Ecto neural progenitor cell (in vitro differentiated cells): ENCODE measurements at regions not wholly inside any gene's neighbourhood (a gene's known extent, or its start where the extent isn't known, plus 50 kb on each side); places are given as distances from the start of the nearest gene placed in this dataset.

ENCODE experiments used
- DNase-seq: peaks from one replicate; pipeline ENCODE4 v3.0.0-alpha.2; 2018; ENCODE audit warnings: low spot score

DNA sequence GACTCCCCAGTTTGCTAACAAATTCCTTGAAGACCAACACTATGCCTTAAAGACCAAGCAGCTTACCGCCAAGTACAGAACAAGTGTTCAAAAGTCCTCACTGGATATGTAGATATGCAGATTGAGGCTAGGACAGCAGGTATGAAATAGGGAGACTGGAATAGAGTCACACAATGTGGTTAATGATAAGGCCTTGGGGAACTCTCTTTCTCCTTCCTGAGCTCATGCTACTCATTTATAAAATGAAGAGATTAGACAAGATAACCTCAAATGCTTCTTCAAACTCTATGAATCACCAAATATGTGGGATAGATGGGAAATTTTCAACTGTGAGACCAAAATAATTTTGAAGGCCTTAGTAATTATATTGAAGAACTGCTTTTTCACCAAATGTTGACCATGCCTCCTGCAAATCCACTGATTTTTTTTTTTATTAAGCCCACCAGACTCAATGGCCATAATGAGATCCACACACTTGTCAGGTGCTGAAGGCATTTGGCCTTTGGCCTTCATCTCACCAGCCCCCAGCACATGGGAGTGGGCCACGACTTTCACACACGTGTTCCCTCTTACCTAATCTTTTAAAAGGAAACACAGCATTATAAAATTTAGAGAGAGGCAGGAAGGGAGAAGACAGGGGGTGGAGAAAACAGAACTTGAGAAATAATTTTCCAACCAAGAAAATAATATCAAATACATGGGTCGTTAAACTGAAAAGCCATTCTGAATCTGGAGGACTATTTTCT lies 181.5 kb downstream of the EN1 start:
- no peak for DNase-seq

DNA sequence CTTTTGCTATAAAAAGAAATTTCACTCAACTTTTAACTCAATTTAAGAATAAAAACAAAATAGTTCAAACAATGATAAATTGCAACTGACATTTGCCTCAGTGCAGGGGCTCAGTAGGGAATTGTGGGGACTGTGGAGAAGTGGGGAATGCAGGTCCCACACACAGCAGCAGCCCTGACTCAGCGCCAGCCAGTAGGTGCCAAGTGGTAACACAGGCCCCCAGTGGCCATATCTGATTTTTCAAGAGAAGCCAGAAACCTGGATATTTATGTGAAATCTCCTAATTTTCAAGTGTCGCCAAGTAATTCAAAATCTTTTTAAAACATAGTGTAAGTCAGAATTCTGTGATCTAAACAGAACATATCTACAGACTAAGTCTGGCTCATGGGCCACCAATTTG lies 186.3 kb downstream of the EN1 start:
- no peak for DNase-seq

DNA sequence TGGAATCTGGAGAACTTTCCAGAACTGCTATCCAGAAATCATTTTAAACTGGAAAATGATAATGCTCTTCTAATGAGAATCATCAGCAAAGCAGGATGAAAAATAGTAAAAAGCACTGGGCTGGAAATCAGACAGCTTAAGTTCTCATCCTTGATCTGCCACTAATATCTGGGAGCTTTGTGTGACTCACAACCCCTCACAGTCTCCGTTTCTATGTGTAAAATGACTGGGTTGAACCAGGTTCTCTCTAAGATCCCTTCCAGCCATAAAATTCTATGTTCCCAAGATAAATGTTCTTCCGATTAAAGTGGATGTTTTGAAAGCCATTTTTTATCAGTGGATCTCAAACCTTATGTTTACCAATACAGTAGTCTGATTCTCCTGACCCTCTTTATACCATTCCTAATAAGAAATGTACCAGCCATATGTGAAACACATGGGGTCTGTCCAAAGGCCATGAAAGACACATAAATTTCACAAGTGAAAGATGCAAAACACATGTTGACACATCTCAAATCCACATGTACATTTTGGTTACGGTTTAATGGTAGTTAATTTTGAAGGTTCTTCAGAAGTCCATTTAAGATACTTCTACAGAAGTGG lies 188.8 kb downstream of the EN1 start:
- DNase-seq, result no peak

DNA sequence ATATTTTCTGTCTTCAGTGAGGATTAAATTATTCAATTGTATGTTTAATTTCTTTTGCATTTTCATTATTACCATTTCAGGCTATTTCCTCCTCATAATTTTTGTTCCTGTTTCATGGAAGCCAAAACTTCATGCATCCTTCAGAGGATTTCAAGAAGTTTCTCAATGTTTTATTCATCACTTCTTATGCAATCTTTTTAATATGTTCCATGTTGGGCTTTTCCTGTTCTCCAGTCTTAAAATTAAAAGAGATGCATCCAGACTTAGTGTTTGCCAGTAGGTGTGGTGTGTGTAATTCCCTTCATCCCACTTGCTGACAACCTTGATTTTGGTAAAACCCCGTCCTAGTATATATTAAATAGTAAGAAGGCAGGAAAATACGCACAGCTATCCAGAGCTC lies 190.0 kb downstream of the EN1 start:
- no peak for DNase-seq

DNA sequence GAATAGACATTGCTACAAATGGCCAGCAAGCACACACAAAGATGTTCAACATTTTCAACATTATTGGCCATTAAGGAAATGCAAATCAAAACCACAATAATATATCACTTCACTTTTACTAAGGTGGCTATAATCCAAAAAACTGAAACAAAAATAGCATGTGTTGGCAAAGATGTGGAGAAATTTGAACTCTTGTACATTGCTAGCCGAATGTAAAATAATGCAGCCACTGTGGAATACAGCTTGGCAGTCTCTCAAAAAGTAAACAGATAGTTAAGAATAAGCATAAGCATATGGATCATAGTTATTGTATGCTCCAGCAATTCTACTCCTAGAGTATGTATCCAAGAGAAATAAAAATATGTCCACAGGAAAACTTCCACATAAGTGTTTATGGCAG lies 192.5 kb downstream of the EN1 start:
- DNase-seq, result no peak

DNA sequence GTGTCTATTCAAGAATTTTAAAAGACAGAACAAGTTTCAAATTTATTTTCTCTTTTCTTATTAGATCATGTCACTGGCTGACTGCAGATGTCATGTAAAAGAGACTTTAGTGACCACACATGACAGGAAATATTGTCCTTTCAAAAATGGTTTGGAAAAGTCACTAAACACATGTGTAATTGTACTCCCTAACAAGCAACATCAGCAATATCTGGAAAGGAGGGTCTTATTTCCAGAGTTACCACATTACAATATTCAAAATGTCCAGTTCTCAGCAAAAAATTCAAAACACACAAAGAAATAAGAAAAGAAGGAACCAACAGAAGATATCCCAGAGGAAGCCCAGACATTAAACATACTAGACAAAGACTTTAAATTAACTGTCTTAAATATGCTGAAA lies 197.1 kb downstream of the EN1 start:
- DNase-seq, result no peak

DNA sequence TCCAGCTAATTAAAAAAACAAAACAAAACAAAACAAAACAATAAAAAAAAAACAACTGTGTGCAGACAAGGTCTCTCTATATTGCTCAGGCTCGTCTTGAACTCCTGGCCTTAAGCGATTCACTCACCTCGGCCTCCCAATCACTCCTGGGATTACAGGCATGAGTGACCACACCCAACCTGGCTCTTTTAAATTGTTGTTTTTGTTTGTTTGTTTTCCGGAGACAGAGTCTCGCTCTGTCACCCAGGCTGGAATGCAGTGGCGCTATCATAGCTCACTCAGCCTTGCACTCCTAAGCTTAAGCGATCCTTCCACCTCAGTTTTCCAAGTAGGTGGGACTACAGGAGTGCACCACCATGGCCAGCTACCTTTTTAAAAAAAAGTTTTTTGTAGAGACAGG lies 201.6 kb downstream of the EN1 start:
- no peak for DNase-seq

DNA sequence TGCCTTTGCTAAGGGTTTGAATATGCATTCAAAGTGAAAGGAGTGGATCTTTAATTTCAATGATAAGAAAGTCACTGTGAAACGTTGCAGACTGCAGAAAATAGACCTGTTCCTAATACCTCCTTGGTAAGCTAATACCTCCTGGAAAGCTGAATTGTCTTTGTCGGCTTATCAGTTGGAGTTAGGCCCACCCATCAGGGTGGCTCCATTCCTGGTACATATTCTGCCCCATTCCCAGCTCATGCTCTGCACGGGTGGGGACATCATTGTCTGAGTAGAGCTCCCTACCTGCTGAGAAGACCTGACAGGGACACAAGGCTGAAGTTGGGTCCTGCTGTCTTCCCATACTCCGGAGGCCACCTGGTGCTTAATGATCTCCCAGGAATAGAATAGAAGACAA lies 203.3 kb downstream of the EN1 start:
- DNase-seq, result no peak

DNA sequence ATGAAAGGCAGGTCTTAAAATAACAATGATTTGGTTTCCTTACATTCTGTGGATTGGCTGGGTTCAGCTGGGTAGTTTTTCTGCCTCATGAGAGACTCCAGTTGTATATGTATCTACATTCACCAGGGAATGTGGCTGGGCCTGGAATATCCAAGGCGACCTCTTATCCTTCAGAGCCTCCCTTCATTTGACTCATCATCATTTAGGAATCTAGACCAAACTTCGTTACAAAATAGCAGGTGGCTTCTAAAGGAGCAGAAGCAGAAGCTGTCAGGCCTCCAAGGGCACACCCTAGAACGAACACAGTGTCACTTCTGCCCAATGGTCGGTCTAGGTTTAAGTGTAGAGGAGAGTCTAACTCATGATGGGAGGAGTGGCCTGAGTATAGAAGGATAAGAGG lies 204.2 kb downstream of the EN1 start:
- DNase-seq, result no peak

DNA sequence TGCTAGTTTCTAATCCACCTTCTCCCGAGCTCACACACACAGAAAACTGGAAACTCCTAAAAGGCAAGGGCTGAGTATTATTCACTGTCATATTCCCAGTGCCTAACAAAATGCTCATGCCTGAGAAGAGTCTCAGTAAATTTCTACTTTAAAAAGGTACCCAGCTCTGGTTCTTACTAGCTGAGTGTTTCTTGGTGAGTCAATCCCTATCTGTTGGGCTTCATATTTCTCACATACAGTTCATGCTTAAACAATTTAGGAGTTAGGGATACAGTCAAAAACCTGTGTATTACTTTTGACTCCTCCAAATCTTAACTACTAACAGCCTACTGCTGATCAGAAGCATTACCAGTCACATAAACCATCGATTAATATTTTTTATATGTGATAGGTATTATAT lies 204.9 kb downstream of the EN1 start:
- no peak for DNase-seq

DNA sequence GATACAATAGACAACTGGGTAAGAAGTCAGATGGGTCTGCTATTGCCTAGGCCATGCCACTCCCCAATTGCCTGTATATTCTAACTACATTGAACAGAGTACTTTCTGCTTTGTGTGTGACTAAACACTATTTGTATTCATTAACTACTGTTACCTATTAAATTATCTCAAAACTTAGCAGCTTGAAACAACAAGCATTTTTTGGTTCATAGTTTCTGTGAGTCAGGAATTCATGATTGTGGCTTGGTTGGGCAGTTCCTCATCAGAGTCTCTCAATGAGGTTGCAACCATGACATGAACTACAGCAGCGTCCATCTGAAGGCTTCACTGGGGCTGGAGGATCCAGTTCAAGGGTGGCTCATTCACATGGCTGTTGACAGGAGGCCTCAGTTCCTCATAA lies 205.7 kb downstream of the EN1 start:
- no peak for DNase-seq

DNA sequence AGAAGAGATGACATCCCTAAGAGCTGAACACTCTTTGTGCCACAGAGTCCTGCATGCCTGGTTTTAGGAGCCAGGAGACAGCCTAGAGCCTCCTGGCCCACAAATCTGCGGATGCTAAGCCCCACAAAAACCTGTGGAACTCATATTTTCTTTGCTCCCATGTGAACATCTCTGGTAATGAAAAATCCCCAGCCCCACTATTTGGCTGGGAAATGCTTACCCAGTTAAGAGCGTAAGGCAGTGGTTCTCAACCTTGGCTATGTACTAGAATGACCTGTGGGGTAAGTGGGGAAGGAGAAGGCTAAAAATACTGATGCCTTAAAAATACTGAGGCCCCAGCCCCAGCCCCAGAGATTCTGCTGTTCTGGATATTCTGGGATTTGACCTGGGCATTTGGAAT lies 208.1 kb downstream of the EN1 start:
- no peak for DNase-seq

DNA sequence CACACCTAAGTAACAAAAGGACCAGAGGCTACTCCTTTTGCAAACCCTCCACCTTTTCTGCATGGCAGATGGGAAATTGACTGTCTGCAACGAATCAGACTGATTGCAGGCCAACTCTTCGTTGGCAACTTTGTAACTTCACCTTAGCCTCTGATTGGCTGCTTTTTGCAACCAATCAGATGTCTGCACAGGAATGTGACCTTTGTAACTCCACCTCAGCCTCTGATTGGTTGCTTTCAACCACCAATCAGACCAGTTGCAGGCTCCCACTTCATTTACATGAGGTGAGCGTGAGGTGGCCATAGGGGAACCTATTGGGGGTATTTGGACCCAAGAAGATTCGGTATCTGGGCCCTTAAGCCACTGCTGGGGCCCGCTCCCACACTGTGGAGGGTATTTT lies 209.0 kb downstream of the EN1 start:
- no peak for DNase-seq

DNA sequence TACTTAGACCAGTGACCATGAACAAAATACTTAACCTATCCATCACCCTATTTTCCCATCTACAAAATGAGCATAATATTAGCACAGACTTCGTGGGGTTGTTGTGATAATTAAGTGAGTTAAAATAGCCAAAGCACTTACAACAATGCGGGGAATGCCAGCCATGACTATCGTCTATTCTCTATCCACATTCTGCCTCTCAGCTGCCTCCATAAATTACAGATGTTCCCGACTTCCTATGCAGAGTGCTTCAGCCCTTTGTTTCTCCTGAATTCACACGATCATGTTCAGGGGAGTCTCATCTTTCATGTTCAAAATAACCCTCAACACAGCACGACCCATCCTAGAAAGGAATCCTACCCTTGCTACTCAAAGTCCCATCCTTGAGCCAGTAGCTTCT lies 211.6 kb downstream of the EN1 start:
- DNase-seq, result no peak

DNA sequence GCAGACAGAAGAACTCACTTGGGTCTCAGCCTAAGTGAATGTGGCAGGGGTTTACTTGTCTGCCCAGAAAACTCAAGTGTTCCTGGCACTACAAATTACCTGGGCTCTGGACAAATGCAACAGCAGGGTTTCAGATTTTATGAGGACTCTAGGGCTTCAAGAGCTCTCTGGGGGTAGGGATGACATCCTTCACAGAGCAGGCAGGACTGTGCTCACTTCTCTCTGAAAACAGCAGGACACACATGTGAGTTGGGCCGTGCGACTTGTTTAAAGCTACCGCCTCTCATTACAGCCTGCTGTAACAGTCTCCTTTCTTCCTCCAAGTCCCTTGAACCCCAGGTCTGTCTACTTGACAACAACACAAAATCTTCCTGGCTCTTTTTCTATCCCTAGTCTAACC lies 212.6 kb downstream of the EN1 start:
- no peak for DNase-seq

DNA sequence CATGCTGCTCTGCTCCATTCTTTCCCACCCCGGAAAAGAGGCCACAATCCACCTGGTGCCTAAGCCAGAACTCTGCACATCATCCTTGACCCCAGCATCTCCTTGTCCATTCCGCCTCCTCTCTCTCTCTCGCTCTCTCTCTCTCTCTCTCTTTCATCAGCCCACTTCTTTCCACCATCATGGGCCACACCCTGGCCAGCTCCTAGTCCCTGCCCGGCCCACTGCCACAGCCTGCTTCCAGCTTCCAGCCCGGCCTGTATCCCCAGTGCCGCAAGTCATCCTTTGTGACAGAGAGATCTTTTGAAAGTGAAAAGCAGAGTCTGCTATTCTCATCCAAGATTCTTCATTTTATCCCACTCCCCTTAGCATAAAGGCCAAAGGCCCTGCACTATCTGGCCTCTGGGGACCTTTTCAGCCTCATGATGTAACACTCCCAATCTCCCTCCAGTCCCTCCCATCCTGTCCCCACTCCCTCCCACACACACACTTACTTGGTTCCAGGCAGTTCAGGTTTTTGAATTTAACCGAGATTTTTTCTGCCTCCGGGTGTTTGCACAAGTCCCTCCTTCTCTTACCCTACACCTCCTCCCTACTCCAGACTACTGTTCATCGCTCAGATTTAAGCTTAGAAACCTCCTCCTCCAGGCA lies 214.0 kb downstream of the EN1 start:
- DNase-seq, result no peak

DNA sequence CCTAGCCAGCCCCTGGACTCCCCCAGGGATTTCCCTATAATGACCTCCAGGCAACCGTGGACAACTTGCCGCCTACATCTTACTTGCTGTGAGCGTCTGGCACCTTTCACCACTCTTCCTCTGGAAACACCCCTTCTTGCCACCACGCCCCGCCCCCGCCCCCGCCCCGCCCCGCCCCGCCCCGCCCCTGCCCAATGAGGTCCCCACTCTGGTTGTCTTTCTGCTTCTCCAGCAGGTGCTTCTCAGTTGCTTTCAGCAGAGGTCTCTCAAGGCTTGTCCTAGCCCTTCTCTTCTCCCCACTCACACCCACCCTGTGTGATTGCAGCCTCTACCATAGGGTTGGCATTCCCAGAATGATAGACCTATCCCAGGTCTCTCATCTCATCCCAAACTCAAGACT lies 214.5 kb downstream of the EN1 start:
- no peak for DNase-seq

DNA sequence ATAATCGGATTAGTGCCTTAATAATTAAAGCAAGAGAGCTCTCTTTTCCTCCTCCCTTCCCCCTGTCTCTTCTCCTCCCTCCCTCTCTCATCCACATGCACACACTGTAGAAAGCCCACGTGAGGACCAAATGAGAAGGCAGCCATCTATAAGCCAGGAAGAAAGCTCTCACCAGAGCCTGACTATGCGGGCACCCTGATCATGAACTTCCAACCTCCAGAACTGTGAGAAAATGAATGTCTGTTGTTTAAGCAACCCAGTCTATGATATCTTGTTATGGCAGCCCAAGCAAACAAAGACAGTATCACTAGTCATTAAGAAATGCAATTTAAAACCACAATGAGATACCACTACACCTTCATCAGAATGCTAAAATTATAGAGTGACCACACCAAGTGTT lies 220.3 kb downstream of the EN1 start:
- no peak for DNase-seq

DNA sequence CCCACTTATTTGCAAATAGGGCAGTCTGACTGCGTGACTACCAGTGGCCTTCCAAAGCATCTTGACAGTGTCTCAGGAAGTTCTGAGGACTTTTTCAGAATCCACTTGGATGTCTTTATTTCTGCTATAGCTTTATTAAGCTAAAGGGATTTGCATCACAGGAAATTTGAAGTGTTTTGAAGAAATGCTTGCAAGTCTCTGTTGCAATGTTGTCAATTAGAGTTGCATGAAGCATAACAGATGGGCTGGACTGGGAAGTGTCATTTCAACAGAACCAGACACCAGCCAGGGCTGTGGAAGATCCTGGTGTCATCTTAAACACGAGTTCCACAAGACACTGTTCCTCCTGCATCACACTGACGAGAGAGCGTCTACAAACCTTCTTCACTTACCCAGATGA lies 224.5 kb downstream of the EN1 start:
- DNase-seq, result no peak

DNA sequence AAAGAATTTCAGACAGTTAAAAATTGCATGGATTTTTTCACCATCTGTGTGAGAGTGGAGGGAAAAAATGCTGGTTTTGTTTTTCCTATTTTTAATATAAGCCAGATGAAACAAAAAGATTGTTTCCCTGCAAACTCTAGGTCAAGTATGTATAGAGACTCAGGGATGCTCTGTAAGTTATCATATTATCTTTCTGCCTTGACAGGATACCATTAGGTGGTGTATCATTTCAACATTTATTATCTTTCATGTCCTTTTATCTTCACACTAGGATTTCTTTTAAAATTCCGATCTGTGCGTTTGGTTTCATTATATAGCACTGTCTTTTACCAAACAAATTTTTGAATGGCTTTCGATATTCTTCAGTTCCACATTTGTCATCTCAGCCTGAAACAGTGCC lies 225.3 kb downstream of the EN1 start:
- DNase-seq, result no peak

DNA sequence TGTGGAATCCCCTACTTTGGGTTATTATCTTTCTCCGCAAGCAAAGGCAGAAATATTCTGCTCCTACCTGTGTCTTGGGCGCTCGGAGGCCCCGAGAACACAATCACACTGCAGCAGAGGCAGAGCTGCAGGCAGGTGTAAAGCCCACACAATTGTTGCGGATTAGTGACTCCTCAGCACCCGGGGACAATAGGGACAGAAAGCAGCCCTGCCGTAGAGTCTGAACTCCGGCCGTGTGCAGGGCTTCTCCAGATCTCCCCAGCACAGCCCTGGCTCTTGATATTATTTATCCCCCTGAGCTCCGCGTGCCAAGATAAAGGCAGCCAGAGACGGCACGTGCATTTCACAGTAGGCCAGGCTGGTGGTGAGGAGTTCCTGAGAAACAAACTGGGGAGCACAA lies 229.2 kb downstream of the EN1 start:
- peak; percentile 54 for DNase-seq

DNA sequence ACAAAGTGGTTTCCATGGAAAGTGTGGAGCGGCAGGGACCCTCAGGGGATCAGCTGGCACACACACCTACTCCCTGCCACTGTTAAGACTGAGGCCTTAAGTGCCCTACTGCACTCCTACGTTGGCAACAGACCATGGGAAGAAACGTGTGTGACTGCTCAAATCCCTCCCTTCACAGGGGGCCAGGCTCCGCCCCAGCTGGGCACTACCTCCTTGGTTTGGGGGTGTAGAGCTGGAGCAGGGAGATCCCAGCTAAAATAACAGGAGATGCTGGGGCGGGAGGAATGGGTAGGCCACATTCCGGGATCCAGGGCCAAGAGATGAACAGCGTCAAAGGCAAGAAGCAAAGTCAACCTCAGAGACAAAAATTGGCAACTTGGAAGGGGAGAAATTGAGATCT lies 231.0 kb downstream of the EN1 start:
- DNase-seq, result no peak

DNA sequence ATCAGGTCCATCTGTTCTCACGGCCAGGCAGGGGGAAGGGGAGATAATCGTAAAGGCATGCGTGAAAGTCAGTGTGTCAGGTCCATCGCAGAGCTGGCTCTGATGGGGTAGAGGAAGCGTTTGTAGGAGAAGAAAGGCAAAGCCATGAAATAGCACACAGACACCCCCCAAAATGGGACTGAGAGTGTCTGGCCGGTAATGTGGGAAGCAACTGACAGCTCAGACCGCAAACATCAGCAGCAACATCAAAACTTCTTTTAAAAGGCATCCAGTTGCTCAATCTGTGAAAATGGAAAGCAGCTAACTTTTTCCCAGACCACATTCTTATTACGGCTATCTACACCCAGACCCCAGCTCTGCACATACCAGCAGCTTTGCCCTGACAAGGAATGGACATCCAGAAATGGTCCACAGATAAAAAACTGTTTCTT lies 232.6 kb downstream of the EN1 start:
- peak; percentile 55 for DNase-seq

DNA sequence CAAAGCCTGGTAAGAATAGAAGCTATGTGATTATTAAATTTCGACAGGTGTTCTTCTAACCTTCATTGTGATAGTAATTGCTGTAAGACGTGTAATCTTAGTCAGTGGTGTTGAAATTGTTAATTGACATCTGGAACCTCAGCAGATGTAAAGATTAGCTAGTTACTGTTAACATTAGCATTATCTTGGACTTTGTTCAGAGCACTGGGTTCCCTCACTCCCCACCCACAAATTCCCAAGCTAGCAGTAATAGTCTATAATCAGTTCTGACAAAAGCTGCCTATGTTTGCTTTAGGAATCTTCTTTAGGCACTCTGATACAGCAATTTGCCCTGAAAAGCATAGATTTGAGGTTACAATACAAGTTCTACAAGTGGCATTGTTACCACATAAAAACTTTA lies 233.7 kb downstream of the EN1 start:
- no peak for DNase-seq
